Gastrocnemius medialis (tissue), 4 donors: ENCODE measurements at regions not wholly inside any gene's neighbourhood (a gene's known extent, or its start where the extent isn't known, plus 50 kb on each side); places are given as distances from the start of the nearest gene placed in this dataset.

Experiments
- CTCF ChIP-seq, 5 experiments: fragments of 450-650 bp in 3 of 5; fragments of 200-600 bp in 2 of 5; sonication (generic) in 2 of 5; IDR thresholded peaks in 4 of 5; conservative IDR thresholded peaks in 1 of 5; 1 replicate in 4 of 5; 2 replicates in 1 of 5; pipeline ENCODE4 v1.5.1; 2016 to 2019; ENCODE audit warnings: antibody characterized with exemption in 5 of 5, mild to moderate bottlenecking in 3 of 5, moderate library complexity in 3 of 5
- POLR2A ChIP-seq, 2 donors: fragments of 450-650 bp; IDR thresholded peaks; one replicate each; pipeline ENCODE4 v1.6.1; 2017; ENCODE audit warnings: antibody characterized with exemption in 2 of 2, mild to moderate bottlenecking in 2 of 2, moderate library complexity in 2 of 2

GRCh38 chr6:144823131-144823530 lies 538.0 kb downstream of the UTRN start:
- no peak for TF ChIP-seq CTCF (IDR thresholded peaks at IDR 0.05 in 4 of 5, conservative IDR thresholded peaks at IDR 0.05 in 1 of 5)
- TF ChIP-seq POLR2A (IDR thresholded peaks at IDR 0.05): no peak
